ENCODE measurements at regions not wholly inside any gene's neighbourhood (a gene's known extent, or its start where the extent isn't known, plus 50 kb on each side); places are given as distances from the start of the nearest gene placed in this dataset.
"Not testable (repeated sequence)": the region's sequence is repeated elsewhere in the genome, so short reads cannot be mapped to it uniquely, and the experiment has no call there.

- TF ChIP-seq, protein P1, sequence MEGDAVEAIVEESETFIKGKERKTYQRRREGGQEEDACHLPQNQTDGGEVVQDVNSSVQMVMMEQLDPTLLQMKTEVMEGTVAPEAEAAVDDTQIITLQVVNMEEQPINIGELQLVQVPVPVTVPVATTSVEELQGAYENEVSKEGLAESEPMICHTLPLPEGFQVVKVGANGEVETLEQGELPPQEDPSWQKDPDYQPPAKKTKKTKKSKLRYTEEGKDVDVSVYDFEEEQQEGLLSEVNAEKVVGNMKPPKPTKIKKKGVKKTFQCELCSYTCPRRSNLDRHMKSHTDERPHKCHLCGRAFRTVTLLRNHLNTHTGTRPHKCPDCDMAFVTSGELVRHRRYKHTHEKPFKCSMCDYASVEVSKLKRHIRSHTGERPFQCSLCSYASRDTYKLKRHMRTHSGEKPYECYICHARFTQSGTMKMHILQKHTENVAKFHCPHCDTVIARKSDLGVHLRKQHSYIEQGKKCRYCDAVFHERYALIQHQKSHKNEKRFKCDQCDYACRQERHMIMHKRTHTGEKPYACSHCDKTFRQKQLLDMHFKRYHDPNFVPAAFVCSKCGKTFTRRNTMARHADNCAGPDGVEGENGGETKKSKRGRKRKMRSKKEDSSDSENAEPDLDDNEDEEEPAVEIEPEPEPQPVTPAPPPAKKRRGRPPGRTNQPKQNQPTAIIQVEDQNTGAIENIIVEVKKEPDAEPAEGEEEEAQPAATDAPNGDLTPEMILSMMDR (IDR thresholded peaks at IDR 0.05) = no peak
- DNase-seq (no peak), FAIRE-seq (no peak), ATAC-seq (no peak)
- Histone ChIP-seq H3K9me3 (no peaks in the 10 kb centered on the region), H3K4me3 (no peak overlapping the region), H3K27me3 (no peaks in the 10 kb centered on the region), H3K36me3 (no peaks in the 10 kb centered on the region), H3K27ac (no peak overlapping the region), H3K4me1 (no peaks in the 10 kb centered on the region)
- intact Hi-C loops (cut with DNase I) = no loop called here
These were observed 1043.9 kb downstream of the TSN start for GRCh38 chr2:122799391-122799790.

DNA sequence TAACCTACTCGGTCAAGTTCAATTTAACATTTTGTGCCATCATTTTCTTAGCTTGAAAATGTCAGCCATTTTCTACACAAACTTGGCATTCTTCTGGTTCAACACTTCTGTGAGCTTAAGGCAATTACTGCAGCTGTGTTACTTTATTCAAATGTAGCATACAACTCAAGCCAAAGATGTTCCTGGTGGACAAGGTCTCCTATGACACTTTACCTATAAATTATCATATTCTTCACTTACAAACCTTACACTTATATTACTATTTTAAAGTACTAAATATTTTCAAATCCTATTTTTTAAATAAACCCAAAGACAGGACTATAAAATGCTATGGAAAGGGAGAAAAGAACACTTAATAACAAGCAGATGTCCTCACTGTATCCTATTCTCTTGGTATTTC lies 1045.3 kb downstream of the TSN start:
- Histone ChIP-seq H3K27ac (no peak overlapping the region), H3K4me1 (no peaks in the 10 kb centered on the region), H3K36me3 (no peaks in the 10 kb centered on the region), H3K4me3 (no peak overlapping the region), H3K27me3 (no peaks in the 10 kb centered on the region), H3K9me3 (no peaks in the 10 kb centered on the region)
- TF ChIP-seq, protein P1 (IDR thresholded peaks at IDR 0.05) = no peak
- FAIRE-seq (no peak), ATAC-seq (no peak), DNase-seq (no peak)
- intact Hi-C loops (cut with DNase I) = no loop called here
- WGBS, 2 donors = 68 to 81% methylated on average over 1 of the region's 1 CpG

- 68 to 79% methylated on average over 4 of the region's 4 CpGs for WGBS, 2 donors
These were observed 1049.0 kb downstream of the TSN start for GRCh38 chr2:122804494-122804893.

DNA sequence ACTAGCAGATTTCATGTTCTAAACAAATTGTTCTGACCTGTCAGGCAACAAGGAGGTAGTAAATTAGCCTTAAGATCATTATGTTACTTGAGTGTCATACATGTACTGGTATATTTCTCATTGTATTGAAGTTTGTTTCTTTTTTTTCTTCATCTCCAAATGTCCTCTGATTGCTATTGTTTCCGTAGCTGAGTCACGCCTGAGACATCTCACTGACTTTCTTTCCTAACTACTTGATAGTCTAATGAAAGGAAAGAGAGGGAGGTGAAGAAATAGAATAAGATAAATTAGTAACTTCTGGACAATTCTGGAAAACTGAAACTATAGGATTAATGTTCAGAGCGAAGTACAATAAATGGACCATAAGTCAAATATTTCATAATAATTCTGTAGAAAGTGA lies 1049.9 kb downstream of the TSN start:
- TF ChIP-seq, protein P1 (IDR thresholded peaks at IDR 0.05) = no peak
- intact Hi-C loops (cut with DNase I) = no loop called here
- 73 to 95% methylated on average over 3 of the region's 3 CpGs for WGBS, 2 donors

More at GRCh38 chr2:122804494-122804893, 1049.0 kb downstream of the TSN start:
- TF ChIP-seq, protein P1 (IDR thresholded peaks at IDR 0.05) = no peak
- Histone ChIP-seq H3K4me1 (no peaks in the 10 kb centered on the region), H3K27ac (no peak overlapping the region), H3K4me3 (no peak overlapping the region), H3K9me3 (no peaks in the 10 kb centered on the region), H3K27me3 (no peaks in the 10 kb centered on the region), H3K36me3 (no peaks in the 10 kb centered on the region)
- ATAC-seq (no peak), FAIRE-seq (no peak), DNase-seq (no peak)
- intact Hi-C loops (cut with DNase I) = no loop called here

GRCh38 chr2:122808286-122808969 lies 1053.0 kb downstream of the TSN start:
- H3K27ac ChIP-seq = no peak overlapping the region
- DNase-seq (no peak), ATAC-seq (no peak), FAIRE-seq (no peak)
- TF ChIP-seq, protein P1 (IDR thresholded peaks at IDR 0.05) = no peak
- intact Hi-C loops (cut with DNase I) = no loop called here
- H3K4me3 ChIP-seq = no peak overlapping the region
- H3K4me1 ChIP-seq = no peaks in the 10 kb centered on the region
- 72 to 76% methylated on average over 4 of the region's 4 CpGs for WGBS, 2 donors
- H3K36me3 ChIP-seq = no peaks in the 10 kb centered on the region
- no peaks in the 10 kb centered on the region for H3K27me3 ChIP-seq
- no peaks in the 10 kb centered on the region for H3K9me3 ChIP-seq

More for the DNA sequence above, 1049.9 kb downstream of the TSN start:
- FAIRE-seq (no peak), ATAC-seq (no peak), DNase-seq (no peak)
- Histone ChIP-seq H3K27me3 (no peaks in the 10 kb centered on the region), H3K27ac (no peak overlapping the region), H3K36me3 (no peaks in the 10 kb centered on the region), H3K4me1 (no peaks in the 10 kb centered on the region), H3K4me3 (no peak overlapping the region), H3K9me3 (no peaks in the 10 kb centered on the region)

GRCh38 chr2:122812214-122812613 lies 1056.8 kb downstream of the TSN start:
- H3K27me3 ChIP-seq; DNase-seq; H3K27ac ChIP-seq; H3K9me3 ChIP-seq; H3K4me3 ChIP-seq; ATAC-seq; intact Hi-C loops (cut with DNase I); H3K36me3 ChIP-seq; H3K4me1 ChIP-seq; FAIRE-seq: not testable (repeated sequence)
- WGBS, 2 donors = 66 to 77% methylated on average over 4 of the region's 4 CpGs
